ENCODE measurements at regions not wholly inside any gene's neighbourhood (a gene's known extent, or its start where the extent isn't known, plus 50 kb on each side); places are given as distances from the start of the nearest gene placed in this dataset.

- TF ChIP-seq POLR2AphosphoS5 (IDR thresholded peaks at IDR 0.05): no peak
- TF ChIP-seq CTCF (IDR thresholded peaks at IDR 0.05): no peak
Observed at GRCh38 chr7:159253657-159254056, 109.0 kb upstream of the VIPR2 start.
